ENCODE measurements at regions not wholly inside any gene's neighbourhood (a gene's known extent, or its start where the extent isn't known, plus 50 kb on each side); places are given as distances from the start of the nearest gene placed in this dataset.

DNA sequence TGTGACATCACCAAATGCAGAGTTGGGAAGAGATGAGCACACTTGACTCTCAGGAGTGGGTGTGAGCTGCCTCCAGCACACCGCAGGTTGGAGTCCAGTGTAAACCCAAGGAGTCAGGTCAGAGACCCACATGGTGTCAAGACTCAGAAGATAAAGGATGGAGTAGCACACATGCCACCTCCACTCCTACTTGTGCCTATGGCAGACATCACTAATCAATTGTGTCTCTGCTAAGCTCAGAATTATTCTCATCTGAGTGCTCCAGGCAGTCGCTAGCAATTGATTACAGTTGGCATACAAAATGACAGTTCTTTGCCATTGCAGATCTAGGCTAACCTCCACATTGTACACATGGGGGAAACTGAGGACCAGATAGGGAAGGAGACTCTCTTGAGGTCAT, 187.1 kb downstream of the RPS24 start:
- TF ChIP-seq, protein P1, sequence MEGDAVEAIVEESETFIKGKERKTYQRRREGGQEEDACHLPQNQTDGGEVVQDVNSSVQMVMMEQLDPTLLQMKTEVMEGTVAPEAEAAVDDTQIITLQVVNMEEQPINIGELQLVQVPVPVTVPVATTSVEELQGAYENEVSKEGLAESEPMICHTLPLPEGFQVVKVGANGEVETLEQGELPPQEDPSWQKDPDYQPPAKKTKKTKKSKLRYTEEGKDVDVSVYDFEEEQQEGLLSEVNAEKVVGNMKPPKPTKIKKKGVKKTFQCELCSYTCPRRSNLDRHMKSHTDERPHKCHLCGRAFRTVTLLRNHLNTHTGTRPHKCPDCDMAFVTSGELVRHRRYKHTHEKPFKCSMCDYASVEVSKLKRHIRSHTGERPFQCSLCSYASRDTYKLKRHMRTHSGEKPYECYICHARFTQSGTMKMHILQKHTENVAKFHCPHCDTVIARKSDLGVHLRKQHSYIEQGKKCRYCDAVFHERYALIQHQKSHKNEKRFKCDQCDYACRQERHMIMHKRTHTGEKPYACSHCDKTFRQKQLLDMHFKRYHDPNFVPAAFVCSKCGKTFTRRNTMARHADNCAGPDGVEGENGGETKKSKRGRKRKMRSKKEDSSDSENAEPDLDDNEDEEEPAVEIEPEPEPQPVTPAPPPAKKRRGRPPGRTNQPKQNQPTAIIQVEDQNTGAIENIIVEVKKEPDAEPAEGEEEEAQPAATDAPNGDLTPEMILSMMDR (conservative IDR thresholded peaks at IDR 0.05; ENCODE audit: low read depth, low read length): no peak
- no peak overlapping the region for H3K4me3 ChIP-seq (ENCODE audit: low read depth, low read length)
- DNase-seq (ENCODE audit: low read depth): no peak

DNA sequence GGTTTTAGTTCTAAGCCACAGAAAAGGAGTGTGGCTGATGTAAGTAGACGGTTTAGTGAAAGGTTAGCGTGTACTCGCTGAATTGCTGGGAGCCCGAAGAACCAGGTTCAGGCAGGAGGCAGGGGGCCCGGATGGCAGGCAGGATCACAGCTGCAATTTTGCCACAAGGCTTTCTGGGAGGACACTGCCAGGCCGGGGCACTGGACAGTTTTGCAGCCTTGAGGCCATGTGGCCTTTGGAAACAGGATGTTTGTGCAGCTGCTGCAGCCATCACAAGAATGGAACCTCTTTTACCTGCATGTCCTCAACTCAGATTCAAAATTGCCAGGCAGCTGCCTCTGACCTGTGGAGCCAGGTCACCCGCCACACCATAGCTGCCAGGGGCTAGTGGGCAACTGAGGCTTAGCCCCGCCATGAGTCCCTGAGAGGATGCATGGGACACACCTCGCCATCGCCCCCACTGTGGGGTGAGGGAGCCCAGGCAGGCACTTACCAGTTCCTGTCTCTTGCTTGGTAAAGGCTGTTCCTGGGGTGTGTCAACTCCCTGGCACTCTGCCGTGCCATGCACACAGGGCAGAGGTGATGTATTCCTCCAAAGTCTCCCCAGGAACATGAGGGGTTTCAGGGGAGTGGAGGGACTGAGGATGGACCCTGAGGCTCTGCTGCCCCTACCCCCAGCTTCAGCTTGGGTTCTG, 188.6 kb downstream of the RPS24 start:
- H3K4me3 ChIP-seq (ENCODE audit: low read depth, low read length): no peak overlapping the region
- TF ChIP-seq, protein P1 (conservative IDR thresholded peaks at IDR 0.05; ENCODE audit: low read depth, low read length): no peak
- DNase-seq (ENCODE audit: low read depth): no peak

DNA sequence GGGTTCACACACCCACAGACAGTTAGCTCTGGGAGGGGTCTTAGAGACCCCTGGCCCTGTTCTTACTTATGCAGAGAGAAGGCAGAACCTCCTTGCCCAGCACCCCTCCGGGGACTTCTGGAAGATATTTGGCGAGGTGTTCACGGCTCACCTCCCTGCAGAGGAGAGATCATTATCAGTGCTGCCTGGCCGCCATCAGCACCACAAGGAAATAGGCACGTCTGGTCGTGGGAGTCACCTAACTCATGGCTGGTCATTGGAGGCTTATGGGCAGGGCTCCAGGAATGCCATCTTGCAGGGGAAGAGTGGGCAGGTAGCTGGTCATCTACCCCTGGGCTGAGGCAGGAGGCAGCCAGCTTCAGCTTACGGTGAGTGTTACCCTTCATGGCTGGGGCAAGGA, 189.4 kb downstream of the RPS24 start:
- H3K4me3 ChIP-seq (ENCODE audit: low read depth, low read length): no peak overlapping the region
- DNase-seq (ENCODE audit: low read depth): no peak
- TF ChIP-seq, protein P1 (conservative IDR thresholded peaks at IDR 0.05; ENCODE audit: low read depth, low read length): no peak

DNA sequence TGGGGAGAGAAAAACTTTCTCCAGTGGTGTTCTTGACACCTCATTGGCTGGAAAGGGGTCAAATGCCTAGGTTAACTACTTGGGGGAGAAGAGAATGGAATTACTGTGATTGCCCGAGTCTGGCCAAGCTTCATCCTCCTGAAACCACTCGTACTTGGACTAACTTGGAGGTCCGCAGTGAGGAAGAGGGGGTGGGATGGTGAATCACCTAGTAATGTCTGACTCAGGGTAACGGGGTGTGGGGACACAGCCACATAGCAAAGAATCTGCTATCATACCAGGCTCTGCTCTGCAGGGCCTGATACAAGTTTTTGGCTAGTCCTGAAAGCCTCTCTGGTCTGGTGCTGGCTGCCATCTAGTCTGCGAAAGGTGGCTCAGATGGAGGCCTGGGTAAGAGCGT, 190.9 kb downstream of the RPS24 start:
- DNase-seq (ENCODE audit: low read depth): no peak
- H3K4me3 ChIP-seq (ENCODE audit: low read depth, low read length): no peak overlapping the region
- TF ChIP-seq, protein P1 (conservative IDR thresholded peaks at IDR 0.05; ENCODE audit: low read depth, low read length): no peak

DNA sequence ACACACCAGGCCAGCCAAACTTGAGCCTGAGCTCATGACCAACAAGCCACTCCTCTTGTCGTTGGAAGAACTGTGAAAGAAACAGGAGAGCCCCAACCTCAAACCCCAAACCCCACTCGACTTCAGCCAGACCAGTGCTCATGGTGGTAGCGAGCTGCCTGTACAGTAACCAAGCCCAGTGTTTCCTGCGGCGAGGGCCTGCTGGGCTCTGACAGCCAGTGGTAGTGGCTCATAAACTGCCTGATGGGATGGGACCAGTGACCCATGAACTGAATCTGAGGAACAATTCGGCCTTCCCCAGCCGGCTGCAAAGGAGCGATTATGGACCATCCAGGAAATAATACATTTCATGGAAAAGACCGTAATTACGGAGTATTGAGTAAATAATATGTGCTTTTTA, 191.9 kb downstream of the RPS24 start:
- DNase-seq (ENCODE audit: low read depth): no peak
- H3K4me3 ChIP-seq (ENCODE audit: low read depth, low read length): no peak overlapping the region
- TF ChIP-seq, protein P1 (conservative IDR thresholded peaks at IDR 0.05; ENCODE audit: low read depth, low read length): no peak

DNA sequence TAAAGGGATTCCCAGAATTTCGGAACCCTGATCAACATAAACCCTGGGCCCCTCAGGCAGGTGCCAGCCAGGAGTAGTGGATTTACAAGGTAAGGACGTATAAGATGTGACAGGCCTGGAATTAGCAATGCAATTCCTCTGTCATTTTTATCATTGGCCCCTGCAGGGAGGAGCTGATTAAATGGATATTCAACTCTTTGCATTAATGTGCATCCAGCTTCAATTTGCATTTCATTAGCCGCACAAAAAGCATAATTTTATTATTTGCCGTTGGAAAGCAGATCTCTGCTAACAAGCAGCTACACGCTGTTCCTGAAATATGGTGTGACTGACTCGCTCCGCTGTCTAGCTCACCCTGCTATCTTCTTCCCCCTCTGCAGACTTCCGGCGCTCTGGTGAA, 195.8 kb downstream of the RPS24 start:
- no peak for DNase-seq (ENCODE audit: low read depth)
- TF ChIP-seq, protein P1 (conservative IDR thresholded peaks at IDR 0.05; ENCODE audit: low read depth, low read length): no peak
- H3K4me3 ChIP-seq (ENCODE audit: low read depth, low read length): no peak overlapping the region

Measured in epithelial cell of proximal tubule (primary cell).